SH-SY5Y (cell line): ENCODE measurements at regions not wholly inside any gene's neighbourhood (a gene's known extent, or its start where the extent isn't known, plus 50 kb on each side); places are given as distances from the start of the nearest gene placed in this dataset.

Experiments
- GATA2 ChIP-seq: IDR thresholded peaks from 2 replicates; pipeline ENCODE4 v1.6.1; 2011; ENCODE audit warnings: mild to moderate bottlenecking, low read depth, low read length
- GATA3 ChIP-seq: IDR thresholded peaks from 2 replicates; pipeline ENCODE4 v1.6.1; 2011; ENCODE audit warnings: low read depth, mild to moderate bottlenecking, low read length, moderate library complexity

DNA sequence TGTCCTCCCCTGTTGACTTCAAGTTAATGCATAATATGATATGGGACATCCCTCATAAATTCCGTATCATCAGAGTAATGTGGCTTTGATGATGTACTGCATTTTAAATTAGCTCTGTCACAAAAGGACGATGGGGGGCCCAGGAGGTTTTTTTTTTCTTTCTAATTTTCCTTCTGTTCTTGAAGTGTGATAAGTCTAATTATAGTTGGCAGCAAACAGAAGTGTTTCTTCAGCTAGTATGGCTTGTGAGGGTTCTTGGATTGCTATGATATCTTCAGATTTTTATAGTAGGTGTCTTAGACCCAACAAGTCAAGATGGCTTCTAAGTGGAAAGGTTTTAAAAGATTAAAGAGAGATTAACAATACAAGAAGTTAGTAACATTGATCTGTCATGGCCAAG is 796.2 kb upstream of the RBFOX1 start:
- TF ChIP-seq GATA2 (no peak), GATA3 (no peak)
